H1 (cell line): ENCODE measurements at regions not wholly inside any gene's neighbourhood (a gene's known extent, or its start where the extent isn't known, plus 50 kb on each side); places are given as distances from the start of the nearest gene placed in this dataset.

Experiments
- CTCF ChIA-PET: fragments of 300-600 bp; sonication (Branson Sonifier 250); formaldehyde crosslinking; loops from one replicate; lab custom pipeline; 2021; ENCODE audit not compliant: partially characterized antibody; lab: Charles Lee
- POLR2A ChIA-PET: fragments of 300-600 bp; sonication (Branson Sonifier 250); formaldehyde crosslinking; loops from one replicate; lab custom pipeline; 2021; ENCODE audit warnings: inconsistent platforms; ENCODE audit not compliant: partially characterized antibody; lab: Charles Lee
- DNase-seq, 2 experiments: peaks; one replicate each; pipeline versions ENCODE4 v3.0.0 to v3.0.0-alpha.2; 2010 to 2022; ENCODE audit warnings: low spot score in 2 of 2, low read depth in 1 of 2, mixed read lengths in 1 of 2
- FAIRE-seq: peaks from 2 replicates; lab custom pipeline; 2011; peaks lifted over from hg19 to GRCh38; lab: Jason Lieb, UNC
- H2AFZ ChIP-seq: 2 replicates; pipeline ENCODE4 v1.8.1; 2012; ENCODE audit warnings: low read length, inconsistent platforms
- H2AK5ac ChIP-seq: 2 replicates; pipeline ENCODE4 v1.6.1; 2013; ENCODE audit warnings: low read depth, low read length
- H2BK120ac ChIP-seq: replicated peaks from 2 replicates; pipeline ENCODE3; 2013; ENCODE audit warnings: low read depth, low read length, inconsistent platforms
- H2BK12ac ChIP-seq: 2 replicates; pipeline ENCODE4 v1.6.1; 2013; ENCODE audit warnings: low read depth, low read length
- H2BK15ac ChIP-seq: 2 replicates; pipeline ENCODE4 v1.6.1; 2013; ENCODE audit warnings: low read length
- H2BK20ac ChIP-seq: 2 replicates; pipeline ENCODE4 v1.6.1; 2013; ENCODE audit warnings: low read length
- H2BK5ac ChIP-seq: 2 replicates; pipeline ENCODE4 v1.6.1; 2013; ENCODE audit warnings: low read depth, low read length
- H3K14ac ChIP-seq: 2 replicates; pipeline ENCODE4 v1.6.1; 2013; ENCODE audit warnings: inconsistent platforms; ENCODE audit not compliant: insufficient read length
- H3K18ac ChIP-seq: 2 replicates; pipeline ENCODE4 v1.6.1; 2013; ENCODE audit warnings: low read length; ENCODE audit errors: extremely low read depth
- H3K23ac ChIP-seq: 2 replicates; pipeline ENCODE4 v1.6.1; 2013; ENCODE audit warnings: inconsistent platforms; ENCODE audit not compliant: insufficient read length
- H3K23me2 ChIP-seq: 2 replicates; pipeline ENCODE4 v1.6.1; 2013; ENCODE audit warnings: low read depth, low read length
- H3K27ac ChIP-seq: 2 replicates; pipeline ENCODE4 v1.6.1; 2011; ENCODE audit warnings: low read depth, low read length, inconsistent platforms
- H3K27me3 ChIP-seq, 4 experiments: replicated peaks in 1 of 4; 1 replicate in 1 of 4; 2 replicates in 3 of 4; pipeline versions ENCODE4 v1.6.1 to v1.8.1; 2011 to 2013; ENCODE audit warnings: low read length in 3 of 4, mild to moderate bottlenecking in 3 of 4, inconsistent platforms in 2 of 4, mixed read lengths in 2 of 4, moderate library complexity in 1 of 4; ENCODE audit not compliant: control insufficient read depth in 3 of 4, insufficient read depth in 3 of 4; ENCODE audit errors: extremely low read depth in 1 of 4
- H3K36me3 ChIP-seq, 4 experiments: 2 replicates each; pipeline versions ENCODE4 v1.6.1 to v1.8.1; 2011 to 2013; ENCODE audit warnings: mild to moderate bottlenecking in 4 of 4, low read length in 3 of 4, moderate library complexity in 2 of 4, control low read depth in 1 of 4, inconsistent platforms in 1 of 4; ENCODE audit not compliant: insufficient read depth in 4 of 4, control insufficient read depth in 2 of 4
- H3K4ac ChIP-seq: replicated peaks from 2 replicates; pipeline ENCODE3; 2013; ENCODE audit warnings: low read length, low read depth, mixed read lengths, inconsistent platforms; ENCODE audit not compliant: insufficient read length
- H3K4me1 ChIP-seq, 4 experiments: replicated peaks in 1 of 4; 1 replicate in 1 of 4; 2 replicates in 3 of 4; pipeline versions ENCODE4 v1.6.1 to v1.8.1; 2011 to 2013; ENCODE audit warnings: low read length in 3 of 4, inconsistent platforms in 2 of 4, mixed read lengths in 1 of 4; ENCODE audit not compliant: insufficient read depth in 4 of 4, control insufficient read depth in 3 of 4
- H3K4me2 ChIP-seq, 2 experiments: 2 replicates each; pipeline versions ENCODE4 v1.6.1 to v1.8.1; 2011 to 2013; ENCODE audit warnings: low read depth in 2 of 2, low read length in 2 of 2, control low read depth in 1 of 2, inconsistent platforms in 1 of 2, mild to moderate bottlenecking in 1 of 2; ENCODE audit not compliant: insufficient read depth in 1 of 2
- H3K4me3 ChIP-seq, 4 experiments: fragments of 200-600, 300-600 bp in 1 of 4; sonication (generic), shearing (Covaris generic), sonication (Bioruptor Twin) in 1 of 4; 2 replicates each; pipeline versions ENCODE4 v1.5.1 to v1.8.1; 2011 to 2016; ENCODE audit warnings: low read length in 4 of 4, low read depth in 3 of 4, control low read depth in 2 of 4, inconsistent platforms in 2 of 4, mild to moderate bottlenecking in 2 of 4, mixed read lengths in 1 of 4, moderate library complexity in 1 of 4; ENCODE audit not compliant: insufficient read depth in 2 of 4; ENCODE audit errors: extremely low read depth in 1 of 4
- H3K56ac ChIP-seq: replicated peaks from 2 replicates; pipeline ENCODE3; 2013; ENCODE audit warnings: low read depth, mild to moderate bottlenecking, mixed read lengths, low read length, inconsistent platforms; ENCODE audit not compliant: insufficient read length
- H3K79me1 ChIP-seq: 2 replicates; pipeline ENCODE4 v1.6.1; 2013; ENCODE audit warnings: low read depth, low read length, control low read depth
- H3K79me2 ChIP-seq, 2 experiments: 2 replicates each; pipeline versions ENCODE4 v1.6.1 to v1.8.1; 2012 to 2013; ENCODE audit warnings: low read length in 2 of 2, mild to moderate bottlenecking in 2 of 2, inconsistent platforms in 1 of 2; ENCODE audit not compliant: insufficient read depth in 2 of 2, control insufficient read depth in 1 of 2
- H3K9ac ChIP-seq, 4 experiments: replicated peaks in 1 of 4; 1 replicate in 1 of 4; 2 replicates in 3 of 4; pipeline versions ENCODE4 v1.6.1 to v1.8.1; 2011 to 2013; ENCODE audit warnings: low read depth in 3 of 4, low read length in 3 of 4, control low read depth in 2 of 4, mild to moderate bottlenecking in 2 of 4, moderate library complexity in 2 of 4, inconsistent platforms in 1 of 4; ENCODE audit errors: extremely low read depth in 1 of 4
- H3K9me3 ChIP-seq, 2 experiments: 2 replicates each; pipeline versions ENCODE4 v1.6.1 to v1.8.1; 2012 to 2013; ENCODE audit warnings: mild to moderate bottlenecking in 2 of 2, moderate library complexity in 2 of 2, control low read depth in 1 of 2, inconsistent platforms in 1 of 2, low read depth in 1 of 2, low read length in 1 of 2, mixed read lengths in 1 of 2; ENCODE audit not compliant: insufficient read depth in 2 of 2
- H4K20me1 ChIP-seq, 2 experiments: replicated peaks in 1 of 2; 2 replicates each; pipeline versions ENCODE3 to v1.8.1; 2011 to 2013; ENCODE audit warnings: inconsistent platforms in 2 of 2, low read length in 2 of 2, mild to moderate bottlenecking in 1 of 2; ENCODE audit not compliant: insufficient read depth in 2 of 2, control insufficient read depth in 1 of 2
- H4K5ac ChIP-seq: 2 replicates; pipeline ENCODE4 v1.6.1; 2013; ENCODE audit warnings: low read length, low read depth, mixed read lengths, inconsistent platforms; ENCODE audit not compliant: insufficient read length
- H4K8ac ChIP-seq: 2 replicates; pipeline ENCODE4 v1.8.0; 2013; ENCODE audit warnings: mild to moderate bottlenecking, moderate library complexity, low read length, inconsistent platforms; ENCODE audit not compliant: insufficient read depth; ENCODE audit errors: extremely low read depth
- H4K91ac ChIP-seq: replicated peaks from 2 replicates; pipeline ENCODE3; 2013; ENCODE audit warnings: low read length, mixed read lengths, inconsistent platforms; ENCODE audit not compliant: insufficient read length
- CBX5 ChIP-seq: fragments of 300-800, 300-1000 bp; sonication (generic); IDR thresholded peaks from 2 replicates; pipeline ENCODE4 v1.7.1; 2016; ENCODE audit warnings: antibody characterized with exemption, low read length, low read depth
- CBX8 ChIP-seq: fragments of 300-800, 300-1000 bp; sonication (generic); IDR thresholded peaks from 2 replicates; pipeline ENCODE4 v1.7.1; 2016; ENCODE audit warnings: low read depth, low read length, borderline replicate concordance
- CEBPB ChIP-seq: IDR thresholded peaks from 2 replicates; pipeline ENCODE4 v1.6.1; 2012; ENCODE audit warnings: low read depth, low read length
- CHD1 ChIP-seq: IDR thresholded peaks from 2 replicates; pipeline ENCODE4 v1.6.1; 2012; ENCODE audit warnings: low read depth, low read length, improper control_type of control experiment
- KDM5A ChIP-seq: fragments of 200-600 bp; IDR thresholded peaks from 2 replicates; pipeline ENCODE4 v1.7.1; 2012; ENCODE audit warnings: mild to moderate bottlenecking, low read length, inconsistent platforms, mixed read lengths
- SAP30 ChIP-seq: fragments of 300-600 bp; sonication (generic); IDR thresholded peaks from 2 replicates; pipeline ENCODE4 v1.7.1; 2012; ENCODE audit warnings: low read length, moderate library complexity, mild to moderate bottlenecking, inconsistent platforms; ENCODE audit not compliant: insufficient read depth, insufficient replicate concordance
- SP1 ChIP-seq: IDR thresholded peaks from 2 replicates; pipeline ENCODE4 v1.6.1; 2011; ENCODE audit warnings: low read depth, low read length
- WGBS, 2 experiments: shearing (Covaris generic) in 1 of 2; methylation state at CpG; one replicate each; pipeline versions ENCODE4 v1.1.6 to v1.1.7; 2013 to 2015; ENCODE audit warnings: low lambda C conversion rate in 2 of 2, mixed read lengths in 2 of 2, inconsistent platforms in 1 of 2, low coverage in 1 of 2, missing lambda C conversion rate in 1 of 2; ENCODE audit not compliant: insufficient replicate concordance in 2 of 2, insufficient coverage in 1 of 2, insufficient read length in 1 of 2; ENCODE audit errors: extremely low coverage in 1 of 2, missing lambda C conversion rate in 1 of 2; 5-methylcytosine and 5-hydroxymethylcytosine counted together
- TF ChIP-seq, protein P1 (sequence below), 3 experiments: IDR thresholded peaks; 1 replicate in 2 of 3; 2 replicates in 1 of 3; pipeline versions ENCODE4 v1.5.1 to v1.6.1; 2011; ENCODE audit warnings: low read length in 3 of 3, mild to moderate bottlenecking in 3 of 3, inconsistent platforms in 2 of 3, low read depth in 1 of 3, moderate library complexity in 1 of 3; ENCODE audit not compliant: insufficient read depth in 1 of 3; ENCODE audit errors: control extremely low read depth in 1 of 3
- TF ChIP-seq, protein P2 (sequence below): IDR thresholded peaks from 2 replicates; pipeline ENCODE4 v1.6.1; 2011; ENCODE audit warnings: low read length, improper control_type of control experiment

DNA sequence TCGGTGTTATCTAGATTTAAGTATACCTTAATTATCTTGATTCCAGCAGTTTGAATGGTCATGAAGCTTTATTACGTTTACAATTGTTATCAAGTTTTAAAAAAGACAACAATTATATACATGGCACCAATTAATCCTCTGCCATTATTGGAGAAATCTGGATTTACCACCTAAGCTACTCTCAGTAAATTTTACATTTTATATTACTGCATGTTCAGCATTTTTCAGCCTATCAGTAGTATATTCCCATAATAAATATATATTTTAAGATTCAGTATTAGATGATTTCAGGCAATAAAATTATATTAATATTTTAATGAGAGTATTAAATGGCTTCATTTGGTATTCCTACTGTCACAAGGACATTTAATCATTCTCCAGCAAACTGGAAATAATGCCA, 264.5 kb upstream of the PRDM9 start:
- FAIRE-seq (no peak), DNase-seq (no peak)
- ChIA-PET CTCF (interaction anchor here (1.1 to 1.5 kb wide), 3 partner anchors 34 to 258 kb away, joined by 3 read pairs; no protein-coding TSS in a partner anchor), POLR2A (no interaction called here)
- Histone ChIP-seq H3K18ac (no peak overlapping the region), H4K91ac (no peak overlapping the region), H2BK12ac (no peak overlapping the region), H3K9ac (no peak overlapping the region), H3K79me1 (no peaks in the 10 kb centered on the region), H3K4me3 (no peak overlapping the region), H4K20me1 (no peaks in the 10 kb centered on the region), H3K36me3 (no peaks in the 10 kb centered on the region), H3K27me3 (no peaks in the 10 kb centered on the region), H2BK20ac (no peak overlapping the region), H2BK5ac (no peak overlapping the region), H2BK120ac (no peak overlapping the region), H3K79me2 (no peaks in the 10 kb centered on the region), H4K8ac (no peak overlapping the region), H3K4me2 (no peak overlapping the region), H3K23me2 (no peaks in the 10 kb centered on the region), H2AK5ac (no peak overlapping the region), H3K4ac (no peak overlapping the region), H2AFZ (no peak overlapping the region), H4K5ac (no peak overlapping the region), H3K23ac (no peak overlapping the region), H3K56ac (no peak overlapping the region), H3K9me3 (no peaks in the 10 kb centered on the region), H3K27ac (no peak overlapping the region), H2BK15ac (no peak overlapping the region), H3K4me1 (no peaks in the 10 kb centered on the region), H3K14ac (no peak overlapping the region)
- TF ChIP-seq SP1 = no peak
- TF ChIP-seq, protein P1, sequence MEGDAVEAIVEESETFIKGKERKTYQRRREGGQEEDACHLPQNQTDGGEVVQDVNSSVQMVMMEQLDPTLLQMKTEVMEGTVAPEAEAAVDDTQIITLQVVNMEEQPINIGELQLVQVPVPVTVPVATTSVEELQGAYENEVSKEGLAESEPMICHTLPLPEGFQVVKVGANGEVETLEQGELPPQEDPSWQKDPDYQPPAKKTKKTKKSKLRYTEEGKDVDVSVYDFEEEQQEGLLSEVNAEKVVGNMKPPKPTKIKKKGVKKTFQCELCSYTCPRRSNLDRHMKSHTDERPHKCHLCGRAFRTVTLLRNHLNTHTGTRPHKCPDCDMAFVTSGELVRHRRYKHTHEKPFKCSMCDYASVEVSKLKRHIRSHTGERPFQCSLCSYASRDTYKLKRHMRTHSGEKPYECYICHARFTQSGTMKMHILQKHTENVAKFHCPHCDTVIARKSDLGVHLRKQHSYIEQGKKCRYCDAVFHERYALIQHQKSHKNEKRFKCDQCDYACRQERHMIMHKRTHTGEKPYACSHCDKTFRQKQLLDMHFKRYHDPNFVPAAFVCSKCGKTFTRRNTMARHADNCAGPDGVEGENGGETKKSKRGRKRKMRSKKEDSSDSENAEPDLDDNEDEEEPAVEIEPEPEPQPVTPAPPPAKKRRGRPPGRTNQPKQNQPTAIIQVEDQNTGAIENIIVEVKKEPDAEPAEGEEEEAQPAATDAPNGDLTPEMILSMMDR (IDR thresholded peaks at IDR 0.05; ENCODE audit: control extremely low read depth in 1 of 3, insufficient read depth in 1 of 3, low read depth in 1 of 3, low read length in 3 of 3) = no peak
- TF ChIP-seq CHD1 = no peak
- TF ChIP-seq CEBPB = no peak
- no peak for TF ChIP-seq KDM5A
- TF ChIP-seq SAP30 = no peak
- TF ChIP-seq CBX5 = no peak
- no peak for TF ChIP-seq CBX8
- TF ChIP-seq, protein P2, sequence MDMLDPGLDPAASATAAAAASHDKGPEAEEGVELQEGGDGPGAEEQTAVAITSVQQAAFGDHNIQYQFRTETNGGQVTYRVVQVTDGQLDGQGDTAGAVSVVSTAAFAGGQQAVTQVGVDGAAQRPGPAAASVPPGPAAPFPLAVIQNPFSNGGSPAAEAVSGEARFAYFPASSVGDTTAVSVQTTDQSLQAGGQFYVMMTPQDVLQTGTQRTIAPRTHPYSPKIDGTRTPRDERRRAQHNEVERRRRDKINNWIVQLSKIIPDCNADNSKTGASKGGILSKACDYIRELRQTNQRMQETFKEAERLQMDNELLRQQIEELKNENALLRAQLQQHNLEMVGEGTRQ = no peak
- WGBS, 2 experiments = 88% methylated on average over 2 of the region's 2 CpGs; no CpG with 5 or more reads in 1 of the 2 experiments
